Effector memory CD8-positive, alpha-beta T cell (primary cell): ENCODE measurements at regions not wholly inside any gene's neighbourhood (a gene's known extent, or its start where the extent isn't known, plus 50 kb on each side); places are given as distances from the start of the nearest gene placed in this dataset.

Experiments used
- ATAC-seq: fragments of 150-1000 bp; cut with Tn5 transposase; replicated peaks from 2 replicates; pipeline ENCODE4 v1.10.0; 2021; ENCODE audit warnings: mild to moderate bottlenecking, moderate library complexity
- DNase-seq, 3 experiments: peaks; one replicate each; pipeline ENCODE4 v3.0.0; 2021
- H3K27ac Mint-ChIP-seq, 2 donors: one replicate each; pipeline ENCODE4 v1.8.0; 2022; ENCODE audit warnings: mild to moderate bottlenecking in 2 of 2, mixed read lengths in 2 of 2, moderate library complexity in 2 of 2
- H3K27me3 Mint-ChIP-seq, 2 donors: one replicate each; pipeline ENCODE4 v1.8.0; 2022; ENCODE audit warnings: mixed read lengths in 2 of 2
- H3K36me3 Mint-ChIP-seq: one replicate; pipeline ENCODE4 v1.8.0; 2022; ENCODE audit warnings: mild to moderate bottlenecking, moderate library complexity, mixed read lengths; ENCODE audit not compliant: insufficient read depth
- H3K4me1 Mint-ChIP-seq, 2 donors: one replicate each; pipeline ENCODE4 v1.8.0; 2022; ENCODE audit warnings: low read depth in 2 of 2, mixed read lengths in 2 of 2
- H3K4me3 Mint-ChIP-seq, 2 donors: one replicate each; pipeline ENCODE4 v1.8.0; 2022; ENCODE audit warnings: mild to moderate bottlenecking in 2 of 2, mixed read lengths in 2 of 2, moderate library complexity in 2 of 2
- H3K9me3 Mint-ChIP-seq, 2 donors: one replicate each; pipeline ENCODE4 v1.8.0; 2022; ENCODE audit warnings: mixed read lengths in 2 of 2

- H3K9me3 Mint-ChIP-seq, result no peaks in the 10 kb centered on the region
- no peak for ATAC-seq
- peaks cover 4% of the 10 kb centered on the region for H3K36me3 Mint-ChIP-seq
- H3K4me3 Mint-ChIP-seq, result no peak overlapping the region
- no peak for DNase-seq
- no peak overlapping the region for H3K27ac Mint-ChIP-seq
- peaks cover 29 to 32% of the 10 kb centered on the region in 2 donors for H3K4me1 Mint-ChIP-seq
- H3K27me3 Mint-ChIP-seq, result no peaks in the 10 kb centered on the region
Measured at GRCh38 chr3:42022355-42022754, 60.5 kb upstream of the ULK4 start.

- Mint-ChIP-seq H3K9me3 (no peaks in the 10 kb centered on the region), H3K36me3 (peaks cover 4% of the 10 kb centered on the region), H3K27ac (no peak overlapping the region), H3K4me3 (no peak overlapping the region), H3K4me1 (peaks cover 30 to 34% of the 10 kb centered on the region in 2 donors), H3K27me3 (no peaks in the 10 kb centered on the region)
- DNase-seq, result no peak
- ATAC-seq, result no peak
Measured at GRCh38 chr3:42020684-42021307, 58.9 kb upstream of the ULK4 start.

DNA sequence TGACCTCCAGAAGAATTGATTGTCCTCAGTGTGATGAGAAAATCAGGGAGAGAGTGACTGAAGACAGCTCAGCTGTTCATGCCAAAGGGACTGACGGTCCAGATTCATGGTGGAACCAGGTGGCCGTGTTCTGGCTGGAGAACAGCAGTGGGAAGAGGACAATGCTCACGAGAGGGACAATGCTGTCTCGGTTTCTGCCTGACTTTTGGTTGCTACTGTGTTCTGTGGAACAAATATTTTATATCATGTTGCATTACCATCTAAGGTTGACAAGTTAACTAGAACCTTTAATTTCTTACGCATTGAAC, 58.0 kb upstream of the ULK4 start:
- Mint-ChIP-seq H3K27me3 (no peaks in the 10 kb centered on the region), H3K4me3 (no peak overlapping the region), H3K36me3 (peaks cover 4% of the 10 kb centered on the region), H3K4me1 (peaks cover 35 to 38% of the 10 kb centered on the region in 2 donors), H3K27ac (no peak overlapping the region), H3K9me3 (no peaks in the 10 kb centered on the region)
- DNase-seq, result no peak
- no peak for ATAC-seq

DNA sequence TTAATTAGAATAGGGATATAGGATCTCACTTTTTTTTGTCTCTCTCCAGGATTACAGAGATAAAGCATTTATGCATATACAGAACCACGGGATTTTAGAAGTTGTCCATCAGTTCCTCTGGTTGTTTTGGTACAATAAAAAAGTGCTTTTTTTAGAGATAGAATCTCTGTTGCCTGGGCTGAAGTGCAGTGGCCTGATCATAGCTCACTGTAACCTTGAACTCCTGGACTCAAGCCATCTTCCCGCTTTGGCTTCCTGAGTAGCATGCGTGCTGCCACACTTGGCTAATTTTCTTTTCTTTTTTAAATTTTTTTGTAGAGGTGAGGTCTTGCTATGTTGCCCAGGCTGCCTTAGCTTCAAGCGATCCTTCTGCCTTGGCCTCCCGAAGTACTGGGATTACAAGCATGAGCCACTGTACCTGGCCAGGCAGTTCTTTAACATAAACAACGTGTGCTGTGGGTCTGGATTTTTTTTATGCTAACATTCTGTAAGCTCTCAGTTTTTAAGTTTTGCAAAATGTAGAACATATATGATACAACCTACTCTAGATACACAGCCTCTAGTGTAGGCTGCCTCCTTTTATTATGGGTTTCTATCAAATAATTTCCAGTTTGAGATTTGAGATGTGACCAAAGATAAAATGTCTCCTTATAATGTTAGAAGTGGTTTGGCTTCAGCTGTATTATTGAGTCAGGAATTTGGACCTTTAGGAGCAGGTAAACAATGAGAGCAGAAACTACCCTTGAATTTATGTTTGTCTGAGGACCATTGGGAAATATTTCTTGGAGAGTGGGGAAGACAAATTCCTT, 57.4 kb upstream of the ULK4 start:
- Mint-ChIP-seq H3K4me3 (no peak overlapping the region), H3K27me3 (no peaks in the 10 kb centered on the region), H3K9me3 (no peaks in the 10 kb centered on the region), H3K27ac (no peak overlapping the region), H3K36me3 (peaks cover 4% of the 10 kb centered on the region), H3K4me1 (peaks cover 39 to 43% of the 10 kb centered on the region in 2 donors)
- DNase-seq, result no peak
- ATAC-seq, result no peak

GRCh38 chr3:42014921-42015533, 53.1 kb upstream of the ULK4 start:
- Mint-ChIP-seq H3K9me3 (no peaks in the 10 kb centered on the region), H3K4me1 (peaks cover 35% of the 10 kb centered on the region in 2 donors), H3K27me3 (no peaks in the 10 kb centered on the region), H3K27ac (peak overlapping the region; percentile 89), H3K36me3 (peaks cover 6% of the 10 kb centered on the region), H3K4me3 (peak overlapping the region; percentile 87 to 95)
- DNase-seq (no peak), ATAC-seq (no peak)

DNA sequence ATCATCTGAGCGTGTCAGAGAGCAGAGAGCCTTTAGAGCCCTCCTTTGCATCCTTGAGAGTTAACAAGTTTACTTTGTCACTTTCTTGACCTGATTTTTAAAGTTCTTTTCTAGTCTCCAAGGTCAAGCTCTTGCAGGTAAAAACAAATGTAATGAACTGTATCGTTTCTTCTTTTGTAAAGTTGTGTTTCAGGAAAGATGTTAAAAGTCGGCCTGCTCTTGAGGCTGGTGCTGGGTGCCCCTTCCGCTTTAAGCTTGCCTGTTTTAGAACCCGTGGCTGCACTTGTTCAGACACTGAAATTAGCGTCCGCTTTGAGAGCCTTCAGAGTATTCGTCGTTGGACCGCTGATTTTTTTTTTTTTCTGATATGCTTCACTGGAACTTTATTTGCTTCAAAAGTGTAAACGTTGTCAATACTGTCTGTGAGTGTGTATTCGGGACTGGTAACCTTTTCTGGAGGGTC, 52.6 kb upstream of the ULK4 start:
- no peaks in the 10 kb centered on the region for H3K9me3 Mint-ChIP-seq
- H3K27ac Mint-ChIP-seq, result peak overlapping the region; percentile 89
- ATAC-seq (no peak), DNase-seq (no peak)
- no peaks in the 10 kb centered on the region for H3K27me3 Mint-ChIP-seq
- peaks cover 6% of the 10 kb centered on the region for H3K36me3 Mint-ChIP-seq
- peak overlapping the region; percentile 87 to 95 for H3K4me3 Mint-ChIP-seq
- H3K4me1 Mint-ChIP-seq, result peaks cover 32 to 35% of the 10 kb centered on the region in 2 donors

GRCh38 chr3:42013691-42014457, 52.0 kb upstream of the ULK4 start:
- Mint-ChIP-seq H3K27me3 (no peaks in the 10 kb centered on the region), H3K4me1 (peaks cover 32 to 35% of the 10 kb centered on the region in 2 donors), H3K27ac (peak overlapping the region; percentile 97 to 98), H3K4me3 (peak overlapping the region; percentile 87 to 95), H3K9me3 (no peaks in the 10 kb centered on the region), H3K36me3 (peaks cover 6% of the 10 kb centered on the region)
- DNase-seq (peak; percentile 9 to 30 (median 24)), ATAC-seq (peak; percentile 13)

GRCh38 chr3:42012935-42013690, 51.2 kb upstream of the ULK4 start:
- peak; percentile 75 for ATAC-seq
- peak; percentile 57 to 63 (median 57) for DNase-seq
- H3K9me3 Mint-ChIP-seq, result no peaks in the 10 kb centered on the region
- peak overlapping the region; percentile 87 to 95 for H3K4me3 Mint-ChIP-seq
- H3K4me1 Mint-ChIP-seq, result peaks cover 29 to 32% of the 10 kb centered on the region in 2 donors
- H3K27me3 Mint-ChIP-seq, result no peaks in the 10 kb centered on the region
- H3K27ac Mint-ChIP-seq, result peak overlapping the region; percentile 97 to 98
- H3K36me3 Mint-ChIP-seq, result peaks cover 6% of the 10 kb centered on the region

- ATAC-seq (peak; percentile 64), DNase-seq (peak; percentile 14 to 37 (median 19))
- H3K9me3 Mint-ChIP-seq, result no peaks in the 10 kb centered on the region
- H3K36me3 Mint-ChIP-seq, result peaks cover 6% of the 10 kb centered on the region
- H3K4me1 Mint-ChIP-seq, result peaks cover 29 to 32% of the 10 kb centered on the region in 2 donors
- H3K27ac Mint-ChIP-seq, result peak overlapping the region; percentile 97 to 98
- peak overlapping the region; percentile 87 to 95 for H3K4me3 Mint-ChIP-seq
- no peaks in the 10 kb centered on the region for H3K27me3 Mint-ChIP-seq
Measured at GRCh38 chr3:42012383-42012934, 50.6 kb upstream of the ULK4 start.
